ENCODE measurements at regions not wholly inside any gene's neighbourhood (a gene's known extent, or its start where the extent isn't known, plus 50 kb on each side); places are given as distances from the start of the nearest gene placed in this dataset.

DNA sequence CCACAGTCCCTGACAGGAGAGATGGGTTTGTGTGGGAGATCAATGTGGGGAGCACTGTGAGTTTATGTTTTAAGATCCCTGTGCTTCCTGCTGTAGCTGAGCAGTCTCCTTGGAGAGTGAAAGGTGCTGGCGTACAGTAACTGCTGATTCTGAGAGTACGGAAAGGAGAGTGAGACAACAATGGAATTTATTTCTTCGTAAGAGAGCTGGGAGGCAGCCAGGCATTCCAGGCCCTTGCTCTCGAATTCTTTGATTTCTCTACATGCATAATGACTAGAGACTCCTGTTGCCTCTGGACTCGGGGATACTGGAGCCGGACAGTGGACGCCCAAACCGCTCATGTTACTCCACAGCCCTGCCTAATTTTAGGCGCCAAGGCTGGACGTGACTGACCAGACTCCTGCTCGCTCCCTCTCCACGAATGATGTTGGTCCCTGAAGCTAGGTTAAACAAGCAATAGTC is 131.0 kb upstream of the PHACTR1 start:
- peaks cover 3% of the 10 kb centered on the region for H3K79me1 ChIP-seq (ENCODE audit: low read depth, low read length)
- WGBS, 2 donors (ENCODE audit: extremely low coverage in 2 of 2, insufficient read length in 2 of 2, insufficient replicate concordance in 1 of 2): no CpG with 5 or more reads among the region's 12 CpGs
- H2BK15ac ChIP-seq (ENCODE audit: low read length): peak overlapping the region; percentile 75
- H3K27me3 ChIP-seq (ENCODE audit: control insufficient read depth in 3 of 3, insufficient read depth in 3 of 3, low read depth in 1 of 3, low read length in 3 of 3): no peaks in the 10 kb centered on the region
- H2AK5ac ChIP-seq (ENCODE audit: low read depth, low read length): no peak overlapping the region
- no peak overlapping the region for H4K91ac ChIP-seq (ENCODE audit: low read depth, low read length, poor library complexity)
- H3K36me3 ChIP-seq (replicated peaks in 1 of 2; ENCODE audit: control insufficient read depth in 2 of 2, insufficient read depth in 2 of 2, low read length in 2 of 2): no peaks in the 10 kb centered on the region
- no peak overlapping the region for H2BK120ac ChIP-seq (ENCODE audit: low read depth, low read length)
- no peak overlapping the region for H3K4me2 ChIP-seq (ENCODE audit: insufficient read depth, low read length, poor library complexity, severe bottlenecking)
- H2BK12ac ChIP-seq (ENCODE audit: low read length): peak overlapping the region; percentile 10
- H3K18ac ChIP-seq (ENCODE audit: low read length): peak overlapping the region; percentile 27
- no peak overlapping the region for H3K4me3 ChIP-seq (ENCODE audit: low read length in 2 of 2)
- no peak for DNase-seq (ENCODE audit: low spot score)
- no peak overlapping the region for H3K27ac ChIP-seq (replicated peaks; ENCODE audit: low read length)
- H2AFZ ChIP-seq (ENCODE audit: low read length): no peak overlapping the region
- peak overlapping the region; percentile 48 for H4K8ac ChIP-seq (ENCODE audit: low read depth, low read length)
- H3K4ac ChIP-seq (ENCODE audit: low read length): no peak overlapping the region
- H3K9ac ChIP-seq (ENCODE audit: low read depth, low read length, poor library complexity): no peak overlapping the region
- no peaks in the 10 kb centered on the region for H3K9me3 ChIP-seq (replicated peaks in 1 of 2; ENCODE audit: control insufficient read depth in 2 of 2, insufficient read depth in 1 of 2, low read depth in 1 of 2, low read length in 2 of 2)
- no peak overlapping the region for H2BK5ac ChIP-seq (ENCODE audit: low read length)
- H3K23ac ChIP-seq (ENCODE audit: low read depth, low read length, poor library complexity): no peak overlapping the region
- H3K4me1 ChIP-seq (ENCODE audit: control insufficient read depth in 2 of 2, insufficient read depth in 1 of 2, low read depth in 1 of 2, low read length in 2 of 2): peaks cover 1 to 3% of the 10 kb centered on the region in 2 donors
- H3K14ac ChIP-seq (ENCODE audit: low read length): peak overlapping the region; percentile 8

DNA sequence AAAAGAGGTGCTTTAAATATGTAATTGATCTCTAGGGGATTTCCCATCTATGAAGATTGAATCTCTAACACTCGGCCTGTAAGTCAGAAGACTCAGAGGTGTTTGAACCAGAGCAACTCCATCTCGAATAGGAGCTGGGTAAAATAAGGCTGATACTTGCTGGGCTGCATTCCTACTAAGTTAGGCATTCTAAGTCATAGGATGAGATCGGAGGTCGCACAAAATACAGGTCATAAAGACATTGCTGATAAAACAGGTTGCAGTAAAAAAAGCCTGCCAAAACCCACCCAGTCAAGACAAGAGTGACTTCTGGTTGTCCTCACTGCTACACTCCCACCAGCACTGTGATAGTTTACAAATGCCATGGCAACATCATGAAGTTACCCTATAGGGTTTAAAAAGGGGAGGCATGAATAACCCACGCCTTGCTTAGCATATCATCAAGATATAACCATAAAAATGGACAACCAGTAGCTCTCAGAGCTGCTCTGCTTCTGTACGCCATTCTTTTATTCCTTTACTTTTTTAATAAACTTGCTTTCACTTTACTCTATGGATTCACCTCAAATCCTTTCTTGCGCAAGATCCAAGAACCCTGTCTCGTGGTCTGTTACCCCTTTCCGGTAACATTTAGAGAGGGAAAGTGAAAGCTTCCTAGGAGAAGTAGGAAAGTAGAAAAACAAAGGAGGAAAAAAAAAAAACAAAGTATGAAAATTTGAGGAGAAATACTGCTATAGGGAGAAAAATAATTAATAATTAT is 129.7 kb upstream of the PHACTR1 start:
- Histone ChIP-seq H3K4me2 (ENCODE audit: insufficient read depth, low read length, poor library complexity, severe bottlenecking) (no peak overlapping the region), H3K4me3 (ENCODE audit: low read length in 2 of 2) (no peak overlapping the region), H2AFZ (ENCODE audit: low read length) (no peak overlapping the region), H3K79me1 (ENCODE audit: low read depth, low read length) (peaks cover 3% of the 10 kb centered on the region), H2BK5ac (ENCODE audit: low read length) (no peak overlapping the region), H2AK5ac (ENCODE audit: low read depth, low read length) (no peak overlapping the region), H2BK120ac (ENCODE audit: low read depth, low read length) (no peak overlapping the region), H3K14ac (ENCODE audit: low read length) (no peak overlapping the region), H4K91ac (ENCODE audit: low read depth, low read length, poor library complexity) (no peak overlapping the region), H3K27ac (replicated peaks; ENCODE audit: low read length) (no peak overlapping the region), H3K27me3 (ENCODE audit: control insufficient read depth in 3 of 3, insufficient read depth in 3 of 3, low read depth in 1 of 3, low read length in 3 of 3) (no peaks in the 10 kb centered on the region), H3K4me1 (ENCODE audit: control insufficient read depth in 2 of 2, insufficient read depth in 1 of 2, low read depth in 1 of 2, low read length in 2 of 2) (peaks cover 1 to 3% of the 10 kb centered on the region in 2 donors), H3K18ac (ENCODE audit: low read length) (no peak overlapping the region), H3K23ac (ENCODE audit: low read depth, low read length, poor library complexity) (no peak overlapping the region), H3K9me3 (replicated peaks in 1 of 2; ENCODE audit: control insufficient read depth in 2 of 2, insufficient read depth in 1 of 2, low read depth in 1 of 2, low read length in 2 of 2) (no peaks in the 10 kb centered on the region), H2BK15ac (ENCODE audit: low read length) (no peak overlapping the region), H3K9ac (ENCODE audit: low read depth, low read length, poor library complexity) (no peak overlapping the region), H3K4ac (ENCODE audit: low read length) (no peak overlapping the region), H3K36me3 (replicated peaks in 1 of 2; ENCODE audit: control insufficient read depth in 2 of 2, insufficient read depth in 2 of 2, low read length in 2 of 2) (no peaks in the 10 kb centered on the region), H2BK12ac (ENCODE audit: low read length) (no peak overlapping the region), H4K8ac (ENCODE audit: low read depth, low read length) (no peak overlapping the region)
- no CpG with 5 or more reads among the region's 9 CpGs for WGBS, 2 donors (ENCODE audit: extremely low coverage in 2 of 2, insufficient read length in 2 of 2, insufficient replicate concordance in 1 of 2)
- no peak for DNase-seq (ENCODE audit: low spot score)

DNA sequence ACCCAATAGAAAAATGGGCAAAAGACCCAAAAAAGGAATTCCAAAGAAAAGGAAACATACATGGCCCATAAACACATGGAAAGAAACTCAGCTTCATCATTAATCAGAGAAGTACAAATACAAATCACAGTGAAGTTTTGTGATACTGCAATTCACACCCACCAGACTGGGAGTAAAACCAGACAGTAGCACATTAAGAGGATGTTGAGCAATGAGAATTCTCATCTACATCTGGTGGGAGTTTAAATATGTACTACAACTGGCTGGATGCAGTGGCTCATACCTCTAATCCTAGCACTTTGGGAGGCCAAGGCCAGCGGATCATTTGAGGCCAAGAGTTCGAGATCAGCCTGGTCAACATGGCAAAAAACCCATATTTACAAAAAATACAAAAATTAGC is 125.7 kb upstream of the PHACTR1 start:
- H2AFZ ChIP-seq (ENCODE audit: low read length): no peak overlapping the region
- no peak overlapping the region for H2BK15ac ChIP-seq (ENCODE audit: low read length)
- no peak overlapping the region for H2BK120ac ChIP-seq (ENCODE audit: low read depth, low read length)
- H3K4me2 ChIP-seq (ENCODE audit: insufficient read depth, low read length, poor library complexity, severe bottlenecking): no peak overlapping the region
- no peak overlapping the region for H4K91ac ChIP-seq (ENCODE audit: low read depth, low read length, poor library complexity)
- no CpG with 5 or more reads among the region's 2 CpGs for WGBS, 2 donors (ENCODE audit: extremely low coverage in 2 of 2, insufficient read length in 2 of 2, insufficient replicate concordance in 1 of 2)
- no peak overlapping the region for H2BK12ac ChIP-seq (ENCODE audit: low read length)
- no peak overlapping the region for H3K4me3 ChIP-seq (ENCODE audit: low read length in 2 of 2)
- H3K27ac ChIP-seq (replicated peaks; ENCODE audit: low read length): no peak overlapping the region
- no peaks in the 10 kb centered on the region for H3K9me3 ChIP-seq (replicated peaks in 1 of 2; ENCODE audit: control insufficient read depth in 2 of 2, insufficient read depth in 1 of 2, low read depth in 1 of 2, low read length in 2 of 2)
- no peak overlapping the region for H3K23ac ChIP-seq (ENCODE audit: low read depth, low read length, poor library complexity)
- no peak overlapping the region for H3K18ac ChIP-seq (ENCODE audit: low read length)
- H3K14ac ChIP-seq (ENCODE audit: low read length): no peak overlapping the region
- H2AK5ac ChIP-seq (ENCODE audit: low read depth, low read length): no peak overlapping the region
- H3K36me3 ChIP-seq (replicated peaks in 1 of 2; ENCODE audit: control insufficient read depth in 2 of 2, insufficient read depth in 2 of 2, low read length in 2 of 2): no peaks in the 10 kb centered on the region
- H3K27me3 ChIP-seq (ENCODE audit: control insufficient read depth in 3 of 3, insufficient read depth in 3 of 3, low read depth in 1 of 3, low read length in 3 of 3): no peaks in the 10 kb centered on the region
- no peak for DNase-seq (ENCODE audit: low spot score)
- no peaks in the 10 kb centered on the region for H3K4me1 ChIP-seq (ENCODE audit: control insufficient read depth in 2 of 2, insufficient read depth in 1 of 2, low read depth in 1 of 2, low read length in 2 of 2)
- no peaks in the 10 kb centered on the region for H3K79me1 ChIP-seq (ENCODE audit: low read depth, low read length)
- H4K8ac ChIP-seq (ENCODE audit: low read depth, low read length): no peak overlapping the region
- no peak overlapping the region for H3K4ac ChIP-seq (ENCODE audit: low read length)
- H2BK5ac ChIP-seq (ENCODE audit: low read length): no peak overlapping the region
- no peak overlapping the region for H3K9ac ChIP-seq (ENCODE audit: low read depth, low read length, poor library complexity)

DNA sequence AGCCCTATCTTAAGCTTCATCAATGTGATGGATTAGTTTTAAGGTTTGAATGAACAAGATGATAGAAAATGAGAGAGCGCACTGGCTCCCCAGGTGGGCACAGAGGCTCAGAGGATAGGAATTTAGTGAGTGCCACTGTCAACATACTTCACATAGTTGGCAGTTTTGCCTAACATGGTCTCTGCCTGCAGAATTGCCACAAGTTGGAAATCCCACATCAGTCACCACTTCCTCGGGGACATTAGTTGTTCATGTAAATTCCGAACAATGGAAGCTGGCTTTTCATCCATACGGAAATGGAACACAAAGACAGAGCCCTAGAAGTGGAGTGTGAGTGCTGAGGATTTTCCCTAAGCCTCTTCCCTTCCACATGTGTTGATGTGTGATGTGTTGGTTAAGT is 123.9 kb upstream of the PHACTR1 start:
- Histone ChIP-seq H3K18ac (ENCODE audit: low read length) (no peak overlapping the region), H2BK12ac (ENCODE audit: low read length) (no peak overlapping the region), H3K36me3 (replicated peaks in 1 of 2; ENCODE audit: control insufficient read depth in 2 of 2, insufficient read depth in 2 of 2, low read length in 2 of 2) (no peaks in the 10 kb centered on the region), H2BK120ac (ENCODE audit: low read depth, low read length) (no peak overlapping the region), H3K9ac (ENCODE audit: low read depth, low read length, poor library complexity) (no peak overlapping the region), H2BK5ac (ENCODE audit: low read length) (no peak overlapping the region), H3K9me3 (replicated peaks in 1 of 2; ENCODE audit: control insufficient read depth in 2 of 2, insufficient read depth in 1 of 2, low read depth in 1 of 2, low read length in 2 of 2) (no peaks in the 10 kb centered on the region), H4K91ac (ENCODE audit: low read depth, low read length, poor library complexity) (no peak overlapping the region), H4K8ac (ENCODE audit: low read depth, low read length) (no peak overlapping the region), H3K4me1 (ENCODE audit: control insufficient read depth in 2 of 2, insufficient read depth in 1 of 2, low read depth in 1 of 2, low read length in 2 of 2) (no peaks in the 10 kb centered on the region), H3K79me1 (ENCODE audit: low read depth, low read length) (no peaks in the 10 kb centered on the region), H3K14ac (ENCODE audit: low read length) (no peak overlapping the region), H3K27me3 (ENCODE audit: control insufficient read depth in 3 of 3, insufficient read depth in 3 of 3, low read depth in 1 of 3, low read length in 3 of 3) (no peaks in the 10 kb centered on the region), H3K27ac (replicated peaks; ENCODE audit: low read length) (no peak overlapping the region), H3K4me2 (ENCODE audit: insufficient read depth, low read length, poor library complexity, severe bottlenecking) (no peak overlapping the region), H3K23ac (ENCODE audit: low read depth, low read length, poor library complexity) (no peak overlapping the region), H3K4me3 (ENCODE audit: low read length in 2 of 2) (no peak overlapping the region), H2AFZ (ENCODE audit: low read length) (no peak overlapping the region), H3K4ac (ENCODE audit: low read length) (no peak overlapping the region), H2BK15ac (ENCODE audit: low read length) (no peak overlapping the region), H2AK5ac (ENCODE audit: low read depth, low read length) (no peak overlapping the region)
- DNase-seq (ENCODE audit: low spot score): no peak
- whole genome bisulfite sequencing, 2 donors (ENCODE audit: extremely low coverage in 2 of 2, insufficient read length in 2 of 2, insufficient replicate concordance in 1 of 2): no CpG with 5 or more reads among the region's 4 CpGs
